Neuronal stem cell (in vitro differentiated cells): ENCODE measurements at regions not wholly inside any gene's neighbourhood (a gene's known extent, or its start where the extent isn't known, plus 50 kb on each side); places are given as distances from the start of the nearest gene placed in this dataset.
"Not testable (repeated sequence)": the region's sequence is repeated elsewhere in the genome, so short reads cannot be mapped to it uniquely, and the experiment has no call there.

Source experiments
- DNase-seq: peaks from one replicate; pipeline ENCODE4 v3.0.0-alpha.2; 2013; ENCODE audit warnings: low spot score
- H2AFZ ChIP-seq: one replicate; pipeline ENCODE4 v1.6.1; 2013; ENCODE audit warnings: mild to moderate bottlenecking, low read length, inconsistent platforms
- H2AK5ac ChIP-seq: 2 replicates; pipeline ENCODE4 v1.6.1; 2013; ENCODE audit warnings: low read depth, mild to moderate bottlenecking, inconsistent platforms, low read length, moderate library complexity, mixed read lengths
- H2BK120ac ChIP-seq: 2 replicates; pipeline ENCODE4 v1.6.1; 2013; ENCODE audit warnings: low read depth, mild to moderate bottlenecking, inconsistent platforms, low read length, moderate library complexity, mixed read lengths
- H2BK12ac ChIP-seq: one replicate; pipeline ENCODE4 v1.6.1; 2013; ENCODE audit warnings: low read length, inconsistent platforms
- H2BK15ac ChIP-seq: 2 replicates; pipeline ENCODE4 v1.6.1; 2013; ENCODE audit warnings: mild to moderate bottlenecking, low read length, inconsistent platforms, mixed read lengths
- H2BK5ac ChIP-seq: one replicate; pipeline ENCODE4 v1.6.1; 2013; ENCODE audit warnings: inconsistent platforms, mild to moderate bottlenecking, low read length, moderate library complexity
- H3K14ac ChIP-seq: one replicate; pipeline ENCODE4 v1.6.1; 2013; ENCODE audit warnings: low read length, inconsistent platforms
- H3K18ac ChIP-seq: 2 replicates; pipeline ENCODE4 v1.6.1; 2013; ENCODE audit warnings: low read length, inconsistent platforms
- H3K23ac ChIP-seq: 2 replicates; pipeline ENCODE4 v1.6.1; 2013; ENCODE audit warnings: low read depth, mild to moderate bottlenecking, mixed read lengths, low read length, inconsistent platforms; ENCODE audit not compliant: poor library complexity
- H3K27ac ChIP-seq: replicated peaks from 3 replicates; pipeline ENCODE4 v1.5.1; 2013; ENCODE audit warnings: low read length, inconsistent platforms
- H3K27me3 ChIP-seq, 3 experiments: 2 replicates each; pipeline ENCODE4 v1.6.1; 2013; ENCODE audit warnings: low read length in 3 of 3, mild to moderate bottlenecking in 2 of 3, inconsistent platforms in 1 of 3, low read depth in 1 of 3, mixed read lengths in 1 of 3, moderate library complexity in 1 of 3; ENCODE audit not compliant: control insufficient read depth in 3 of 3, insufficient read depth in 3 of 3
- H3K36me3 ChIP-seq, 2 donors: replicated peaks in 1 of 2; 2 replicates each; pipeline ENCODE4 v1.6.1; 2013; ENCODE audit warnings: low read length in 2 of 2; ENCODE audit not compliant: control insufficient read depth in 2 of 2, insufficient read depth in 2 of 2
- H3K4ac ChIP-seq: 2 replicates; pipeline ENCODE4 v1.6.1; 2013; ENCODE audit warnings: inconsistent platforms, mild to moderate bottlenecking, low read length, moderate library complexity
- H3K4me1 ChIP-seq, 2 donors: 1 replicate in 1 of 2; 2 replicates in 1 of 2; pipeline ENCODE4 v1.6.1; 2013; ENCODE audit warnings: low read length in 2 of 2, low read depth in 1 of 2; ENCODE audit not compliant: control insufficient read depth in 2 of 2, insufficient read depth in 1 of 2
- H3K4me2 ChIP-seq: one replicate; pipeline ENCODE4 v1.6.1; 2013; ENCODE audit warnings: mild to moderate bottlenecking, low read length, inconsistent platforms; ENCODE audit not compliant: insufficient read depth, poor library complexity, severe bottlenecking
- H3K4me3 ChIP-seq, 2 donors: 2 replicates each; pipeline ENCODE4 v1.5.1; 2013; ENCODE audit warnings: low read length in 2 of 2, mild to moderate bottlenecking in 2 of 2, inconsistent platforms in 1 of 2, moderate library complexity in 1 of 2
- H3K79me1 ChIP-seq: one replicate; pipeline ENCODE4 v1.6.1; 2013; ENCODE audit warnings: low read depth, mild to moderate bottlenecking, inconsistent platforms, low read length, moderate library complexity
- H3K9ac ChIP-seq: one replicate; pipeline ENCODE4 v1.6.1; 2013; ENCODE audit warnings: mild to moderate bottlenecking, low read depth, low read length, inconsistent platforms; ENCODE audit not compliant: poor library complexity
- H3K9me3 ChIP-seq, 2 donors: replicated peaks in 1 of 2; 2 replicates each; pipeline versions ENCODE3 to v1.6.1; 2013; ENCODE audit warnings: low read length in 2 of 2, mild to moderate bottlenecking in 2 of 2, inconsistent platforms in 1 of 2, low read depth in 1 of 2, mixed read lengths in 1 of 2, moderate library complexity in 1 of 2; ENCODE audit not compliant: control insufficient read depth in 2 of 2, insufficient read depth in 1 of 2
- H4K8ac ChIP-seq: one replicate; pipeline ENCODE4 v1.6.1; 2013; ENCODE audit warnings: low read depth, mild to moderate bottlenecking, inconsistent platforms, low read length, moderate library complexity
- H4K91ac ChIP-seq: one replicate; pipeline ENCODE4 v1.6.1; 2013; ENCODE audit warnings: low read length, low read depth, mild to moderate bottlenecking, inconsistent platforms; ENCODE audit not compliant: poor library complexity
- WGBS, 2 donors: extraction: QIAGEN DNeasy Blood & Tissue Kit; methylation state at CpG; one replicate each; pipeline ENCODE4 v1.1.7; 2013; ENCODE audit warnings: missing lambda C conversion rate in 2 of 2, mixed read lengths in 1 of 2; ENCODE audit not compliant: insufficient read length in 2 of 2, insufficient replicate concordance in 1 of 2; ENCODE audit errors: extremely low coverage in 2 of 2; 5-methylcytosine and 5-hydroxymethylcytosine counted together

DNA sequence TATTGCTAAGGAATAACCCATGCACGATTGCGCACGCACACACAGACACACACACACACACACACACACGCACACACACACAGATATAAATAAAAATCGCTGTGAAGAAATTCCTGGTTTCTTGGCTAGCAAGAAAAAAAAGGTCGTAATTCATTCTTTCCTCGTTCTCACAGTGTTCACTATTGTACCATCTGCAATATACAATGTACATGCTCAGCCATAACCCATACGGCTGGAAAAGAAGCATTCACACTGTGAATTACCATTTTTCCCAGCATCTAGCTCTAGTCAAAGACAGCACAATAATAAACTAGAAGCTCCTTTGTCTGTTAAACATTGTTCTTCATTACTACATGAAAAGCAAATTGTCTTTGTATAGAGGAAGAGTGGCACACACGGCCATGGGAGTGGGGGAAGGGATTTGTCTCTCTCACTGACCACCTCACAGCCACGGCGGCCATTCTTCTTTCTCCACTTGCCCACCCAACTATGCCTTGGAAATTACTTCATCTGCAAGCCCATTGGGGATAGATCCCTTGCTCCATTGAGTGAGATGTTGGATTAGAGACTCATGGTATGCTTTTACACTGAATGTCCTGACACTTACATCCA, 115.3 kb upstream of the ID4 start:
- peak overlapping the region; percentile 52 for H3K18ac ChIP-seq
- no peak overlapping the region for H4K91ac ChIP-seq
- no peaks in the 10 kb centered on the region for H3K79me1 ChIP-seq
- H2AFZ ChIP-seq: peak overlapping the region; percentile 82
- peaks cover 13 to 39% of the 10 kb centered on the region in 2 donors for H3K4me1 ChIP-seq
- no peak overlapping the region for H3K9ac ChIP-seq
- no peak overlapping the region for H3K4me2 ChIP-seq
- no peak overlapping the region for H3K27ac ChIP-seq
- no peak overlapping the region for H2AK5ac ChIP-seq
- H2BK120ac ChIP-seq: no peak overlapping the region
- H2BK12ac ChIP-seq: no peak overlapping the region
- H4K8ac ChIP-seq: no peak overlapping the region
- no peak overlapping the region for H3K23ac ChIP-seq
- no peaks in the 10 kb centered on the region for H3K9me3 ChIP-seq
- H2BK5ac ChIP-seq: no peak overlapping the region
- no peak overlapping the region for H3K4ac ChIP-seq
- DNase-seq: no peak
- no peak overlapping the region for H3K14ac ChIP-seq
- no peak overlapping the region for H2BK15ac ChIP-seq
- H3K4me3 ChIP-seq: no peak overlapping the region
- H3K36me3 ChIP-seq: no peaks in the 10 kb centered on the region
- WGBS, 2 donors: no CpG with 5 or more reads among the region's 11 CpGs
- no peaks in the 10 kb centered on the region for H3K27me3 ChIP-seq

DNA sequence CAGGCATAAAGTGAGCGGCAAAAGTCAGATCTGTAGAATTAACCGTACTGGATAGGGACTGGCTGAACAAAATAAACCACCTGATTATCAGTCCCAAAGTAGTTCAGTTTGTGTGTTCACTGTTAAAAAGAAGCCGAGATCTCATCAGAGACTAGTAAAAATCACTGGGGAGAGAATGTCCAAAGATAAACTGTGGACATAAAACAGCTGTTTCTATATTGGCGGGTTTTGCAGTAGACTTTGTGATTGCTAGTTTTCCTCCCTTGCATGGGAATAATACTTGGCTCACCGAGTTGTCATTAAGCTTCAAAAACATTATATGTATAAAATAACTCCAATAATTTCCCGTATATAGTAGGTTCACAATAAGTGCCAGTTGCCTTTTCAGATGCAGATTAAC, 114.2 kb upstream of the ID4 start:
- no peaks in the 10 kb centered on the region for H3K9me3 ChIP-seq
- H3K4me3 ChIP-seq: no peak overlapping the region
- H4K8ac ChIP-seq: no peak overlapping the region
- H3K9ac ChIP-seq: no peak overlapping the region
- no peak overlapping the region for H4K91ac ChIP-seq
- H3K23ac ChIP-seq: no peak overlapping the region
- no peak overlapping the region for H2BK5ac ChIP-seq
- H3K79me1 ChIP-seq: no peaks in the 10 kb centered on the region
- no peak overlapping the region for H3K4me2 ChIP-seq
- no CpG with 5 or more reads among the region's 6 CpGs for WGBS, 2 donors
- H3K14ac ChIP-seq: no peak overlapping the region
- no peak overlapping the region for H2BK12ac ChIP-seq
- no peak overlapping the region for H2AK5ac ChIP-seq
- no peaks in the 10 kb centered on the region for H3K27me3 ChIP-seq
- no peak overlapping the region for H2BK120ac ChIP-seq
- H3K4ac ChIP-seq: no peak overlapping the region
- no peak overlapping the region for H2BK15ac ChIP-seq
- H2AFZ ChIP-seq: no peak overlapping the region
- no peak overlapping the region for H3K18ac ChIP-seq
- DNase-seq: no peak
- no peak overlapping the region for H3K27ac ChIP-seq
- H3K36me3 ChIP-seq: no peaks in the 10 kb centered on the region
- peaks cover 13 to 39% of the 10 kb centered on the region in 2 donors for H3K4me1 ChIP-seq

DNA sequence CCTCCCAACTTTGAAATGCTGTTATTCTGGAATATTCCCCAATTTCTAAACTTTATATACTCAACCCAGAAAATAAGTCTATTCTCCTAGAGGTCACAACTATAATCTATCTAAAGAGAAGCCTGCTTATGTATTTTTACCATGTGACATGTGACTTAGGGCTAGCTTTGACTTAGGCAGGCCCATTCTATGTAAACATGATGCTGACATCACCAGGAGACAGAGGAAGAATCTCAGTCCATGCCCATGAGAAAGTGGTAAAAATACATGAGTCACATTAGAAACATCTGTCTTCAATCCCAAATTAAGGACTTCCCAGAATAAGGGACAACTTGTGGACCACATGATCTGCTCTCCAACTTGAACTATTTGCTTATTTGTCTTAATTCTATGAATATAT, 113.6 kb upstream of the ID4 start:
- Histone ChIP-seq H3K4me2 (no peak overlapping the region), H2AK5ac (no peak overlapping the region), H2AFZ (no peak overlapping the region), H3K23ac (no peak overlapping the region), H3K4me3 (no peak overlapping the region), H3K14ac (no peak overlapping the region), H3K9ac (no peak overlapping the region), H2BK12ac (no peak overlapping the region), H3K4me1 (peaks cover 13 to 36% of the 10 kb centered on the region in 2 donors), H2BK120ac (no peak overlapping the region), H4K8ac (no peak overlapping the region), H3K4ac (no peak overlapping the region), H4K91ac (no peak overlapping the region), H3K27ac (no peak overlapping the region), H2BK15ac (no peak overlapping the region), H3K36me3 (no peaks in the 10 kb centered on the region), H3K27me3 (no peaks in the 10 kb centered on the region), H3K18ac (no peak overlapping the region), H3K9me3 (no peaks in the 10 kb centered on the region), H2BK5ac (no peak overlapping the region), H3K79me1 (no peaks in the 10 kb centered on the region)
- DNase-seq: no peak

DNA sequence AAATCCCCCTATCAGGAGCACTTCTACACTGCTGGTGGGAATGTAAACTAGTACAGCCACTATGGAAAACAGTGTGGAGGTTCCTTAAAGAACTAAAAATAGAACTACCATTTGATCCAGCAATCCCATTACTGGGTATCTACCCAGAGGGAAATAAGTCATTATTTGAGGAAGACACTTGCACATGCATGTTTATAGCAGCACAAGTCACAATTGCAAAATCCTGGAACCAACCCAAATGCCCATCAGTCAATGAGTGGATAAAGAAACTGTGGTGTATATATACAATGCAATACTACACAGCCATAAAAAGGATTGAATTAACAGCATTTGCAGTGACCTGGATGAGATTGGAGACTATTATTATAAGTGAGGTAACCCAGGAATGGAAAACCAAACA, 111.7 kb upstream of the ID4 start:
- not testable (repeated sequence) for H3K36me3 ChIP-seq, H2BK15ac ChIP-seq, H2BK5ac ChIP-seq, H3K4ac ChIP-seq, H3K4me3 ChIP-seq, H3K27ac ChIP-seq, H2AK5ac ChIP-seq, H4K91ac ChIP-seq, H3K27me3 ChIP-seq, DNase-seq, H3K4me2 ChIP-seq, H2AFZ ChIP-seq, H2BK120ac ChIP-seq, H3K9me3 ChIP-seq, H2BK12ac ChIP-seq, H3K18ac ChIP-seq, H3K23ac ChIP-seq, H3K14ac ChIP-seq, H4K8ac ChIP-seq, H3K79me1 ChIP-seq, H3K9ac ChIP-seq
- H3K4me1 ChIP-seq: peaks cover 6 to 21% of the 10 kb centered on the region in 2 donors
